Keratinocyte (primary cell): ENCODE measurements at regions not wholly inside any gene's neighbourhood (a gene's known extent, or its start where the extent isn't known, plus 50 kb on each side); places are given as distances from the start of the nearest gene placed in this dataset.

Experiments
- DNase-seq: peaks from one replicate; pipeline ENCODE4 v3.0.0-alpha.2; 2011; ENCODE audit warnings: low read depth, missing footprints, low spot score
- FAIRE-seq: peaks from 2 replicates; lab custom pipeline; 2011; peaks lifted over from hg19 to GRCh38; lab: Jason Lieb, UNC
- H2AFZ ChIP-seq: 2 replicates; pipeline ENCODE4 v1.6.0; 2012; ENCODE audit warnings: low read length, control low read depth, inconsistent platforms; ENCODE audit not compliant: control insufficient read depth
- H3K27ac ChIP-seq: 2 replicates; pipeline ENCODE4 v1.5.1; 2011; ENCODE audit warnings: low read length; ENCODE audit not compliant: control insufficient read depth, insufficient read depth
- H3K27me3 ChIP-seq: 3 replicates; pipeline ENCODE4 v1.6.0; 2011; ENCODE audit warnings: low read length; ENCODE audit not compliant: control insufficient read depth, insufficient read depth; ENCODE audit errors: extremely low read depth
- H3K36me3 ChIP-seq, 2 experiments: 2 replicates in 1 of 2; 3 replicates in 1 of 2; pipeline ENCODE4 v1.5.1; 2011; ENCODE audit warnings: low read length in 2 of 2, mild to moderate bottlenecking in 1 of 2; ENCODE audit not compliant: control insufficient read depth in 2 of 2, insufficient read depth in 2 of 2; ENCODE audit errors: extremely low read depth in 1 of 2
- H3K4me1 ChIP-seq: 3 replicates; pipeline ENCODE4 v1.5.1; 2011; ENCODE audit warnings: low read length; ENCODE audit not compliant: control insufficient read depth, insufficient read depth; ENCODE audit errors: extremely low read depth
- H3K4me2 ChIP-seq: 3 replicates; pipeline ENCODE4 v1.6.0; 2011; ENCODE audit warnings: low read depth, low read length; ENCODE audit not compliant: control insufficient read depth, insufficient read depth; ENCODE audit errors: extremely low read depth
- H3K4me3 ChIP-seq, 3 experiments: fragments of 200-600 bp in 1 of 3; sonication (generic) in 1 of 3; 2 replicates in 2 of 3; 3 replicates in 1 of 3; pipeline ENCODE4 v1.5.1; 2011 to 2016; ENCODE audit warnings: low read length in 3 of 3, mild to moderate bottlenecking in 3 of 3, control low read depth in 2 of 3, inconsistent platforms in 1 of 3, low read depth in 1 of 3, mixed read lengths in 1 of 3, mixed run types in 1 of 3, moderate library complexity in 1 of 3; ENCODE audit not compliant: control insufficient read depth in 2 of 3, insufficient read depth in 2 of 3; ENCODE audit errors: extremely low read depth in 1 of 3
- H3K79me2 ChIP-seq: 2 replicates; pipeline ENCODE4 v1.6.0; 2012; ENCODE audit warnings: low read length; ENCODE audit not compliant: control insufficient read depth, insufficient read depth
- H3K9ac ChIP-seq: 3 replicates; pipeline ENCODE4 v1.6.0; 2011; ENCODE audit warnings: low read length; ENCODE audit not compliant: control insufficient read depth, insufficient read depth; ENCODE audit errors: extremely low read depth
- H3K9me1 ChIP-seq: 3 replicates; pipeline ENCODE4 v1.6.0; 2011; ENCODE audit warnings: low read length; ENCODE audit not compliant: control insufficient read depth, insufficient read depth; ENCODE audit errors: extremely low read depth
- H3K9me3 ChIP-seq: 2 replicates; pipeline ENCODE4 v1.5.1; 2012; ENCODE audit warnings: low read depth, low read length; ENCODE audit not compliant: control insufficient read depth
- H4K20me1 ChIP-seq: 3 replicates; pipeline ENCODE4 v1.6.0; 2011; ENCODE audit warnings: low read length; ENCODE audit not compliant: control insufficient read depth, insufficient read depth; ENCODE audit errors: extremely low read depth
- CTCF ChIP-seq, 3 experiments: IDR thresholded peaks in 1 of 3; conservative IDR thresholded peaks in 1 of 3; optimal IDR thresholded peaks in 1 of 3; 2 replicates in 2 of 3; 3 replicates in 1 of 3; pipeline versions ENCODE3 to v1.5.1; 2011; ENCODE audit warnings: low read length in 3 of 3, mild to moderate bottlenecking in 3 of 3, moderate library complexity in 2 of 3, control low read depth in 1 of 3, inconsistent platforms in 1 of 3; ENCODE audit not compliant: insufficient read depth in 2 of 3; ENCODE audit errors: extremely low read depth in 1 of 3
- EZH2 ChIP-seq: IDR thresholded peaks from one replicate; pipeline ENCODE4 v1.6.1; 2012; ENCODE audit warnings: inconsistent platforms, mild to moderate bottlenecking, low read length, moderate library complexity
- dilution Hi-C: fragments of 300-500 bp; cut with MboI; formaldehyde crosslinking; loops from one replicate; pipeline ENCODE4 v1.7.0; 2020; ENCODE audit warnings: low sequenced_read_pairs; ENCODE audit not compliant: extremely low pct_ligation_motif_present

DNA sequence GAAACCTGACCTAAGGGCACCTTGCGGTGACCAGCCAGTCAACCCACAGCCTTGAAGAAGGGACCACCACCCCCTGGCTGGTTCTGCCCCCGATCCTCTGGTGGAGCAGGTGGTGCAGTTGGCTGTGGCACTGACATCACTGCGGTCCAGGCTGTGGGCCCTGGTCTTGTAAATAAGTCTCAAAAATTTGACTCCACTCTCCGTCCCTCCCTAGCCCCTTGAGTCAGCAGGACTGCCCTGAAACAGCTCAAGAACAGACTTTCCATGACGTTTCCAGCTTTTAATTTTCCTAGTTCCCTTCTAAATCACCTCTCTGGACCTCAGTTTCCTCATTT, 134.8 kb upstream of the BOD1 start:
- DNase-seq (no peak), FAIRE-seq (no peak)
- Histone ChIP-seq H3K79me2 (no peaks in the 10 kb centered on the region), H3K4me1 (no peaks in the 10 kb centered on the region), H3K27ac (no peak overlapping the region), H3K36me3 (no peaks in the 10 kb centered on the region), H4K20me1 (no peaks in the 10 kb centered on the region), H3K9me3 (no peaks in the 10 kb centered on the region), H3K27me3 (no peaks in the 10 kb centered on the region), H3K9me1 (no peaks in the 10 kb centered on the region), H3K4me2 (no peak overlapping the region), H3K9ac (no peak overlapping the region), H2AFZ (no peak overlapping the region), H3K4me3 (no peak overlapping the region)
- dilution Hi-C loops, result no loop called here
- TF ChIP-seq EZH2, result no peak
- TF ChIP-seq CTCF (optimal IDR thresholded peaks at IDR 0.05 in 1 of 3, IDR thresholded peaks at IDR 0.05 in 1 of 3, conservative IDR thresholded peaks at IDR 0.05 in 1 of 3; ENCODE audit: extremely low read depth in 1 of 3, insufficient read depth in 2 of 3, low read length in 3 of 3), result no peak

DNA sequence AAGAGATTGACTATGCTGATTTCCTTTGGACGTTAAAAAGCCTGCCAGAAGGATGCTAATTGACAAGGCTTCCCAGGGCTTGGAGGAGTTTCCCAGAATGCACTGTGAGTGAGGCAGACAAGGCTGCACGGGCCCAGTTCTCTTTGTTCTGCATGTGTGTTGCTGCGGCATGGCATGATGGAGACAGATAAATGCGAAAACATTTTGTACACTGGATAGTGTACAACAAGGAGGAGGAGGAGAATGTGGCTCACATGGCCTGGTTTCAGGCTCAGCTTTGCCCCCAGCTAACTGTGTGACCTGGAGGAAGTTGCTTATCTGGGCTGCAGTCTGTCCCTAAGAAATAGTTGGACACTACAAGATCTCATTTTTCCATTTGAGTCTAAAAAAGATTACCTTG, 135.5 kb upstream of the CPEB4 start:
- DNase-seq, result no peak
- no peaks in the 10 kb centered on the region for H3K9me3 ChIP-seq
- H3K4me3 ChIP-seq, result no peak overlapping the region
- H3K9me1 ChIP-seq, result no peaks in the 10 kb centered on the region
- no peak overlapping the region for H3K9ac ChIP-seq
- TF ChIP-seq CTCF (optimal IDR thresholded peaks at IDR 0.05 in 1 of 3, IDR thresholded peaks at IDR 0.05 in 1 of 3, conservative IDR thresholded peaks at IDR 0.05 in 1 of 3; ENCODE audit: extremely low read depth in 1 of 3, insufficient read depth in 2 of 3, low read length in 3 of 3) (no peak), EZH2 (no peak)
- no peaks in the 10 kb centered on the region for H4K20me1 ChIP-seq
- no peaks in the 10 kb centered on the region for H3K27me3 ChIP-seq
- no peaks in the 10 kb centered on the region for H3K36me3 ChIP-seq
- no peak overlapping the region for H3K27ac ChIP-seq
- no peaks in the 10 kb centered on the region for H3K79me2 ChIP-seq
- no peaks in the 10 kb centered on the region for H3K4me1 ChIP-seq
- no peak overlapping the region for H3K4me2 ChIP-seq
- FAIRE-seq, result no peak
- dilution Hi-C loops, result no loop called here
- no peak overlapping the region for H2AFZ ChIP-seq
